ENCODE measurements at regions not wholly inside any gene's neighbourhood (a gene's known extent, or its start where the extent isn't known, plus 50 kb on each side); places are given as distances from the start of the nearest gene placed in this dataset.

- no peak for TF ChIP-seq CTCF (IDR thresholded peaks at IDR 0.05)
- TF ChIP-seq POLR2AphosphoS5 (IDR thresholded peaks at IDR 0.05): no peak
- no peak for TF ChIP-seq POLR2A (IDR thresholded peaks at IDR 0.05)
- TF ChIP-seq EP300 (IDR thresholded peaks at IDR 0.05): no peak
These were observed 299.3 kb downstream of the RND3 start for GRCh38 chr2:150188177-150188576.

Measured in suprapubic skin (tissue), 4 donors.